Activated naive CD8-positive, alpha-beta T cell treated with anti-CD3 and anti-CD28 coated beads, Interleukin-2, amount 50 U/mL, for 16 hours (primary cell): ENCODE measurements at regions not wholly inside any gene's neighbourhood (a gene's known extent, or its start where the extent isn't known, plus 50 kb on each side); places are given as distances from the start of the nearest gene placed in this dataset.

ENCODE experiments used
- DNase-seq: peaks from one replicate; pipeline ENCODE4 v3.0.0-alpha.2; 2020; ENCODE audit warnings: low read depth, low spot score

- DNase-seq = no peak
These were observed 126.1 kb downstream of the SEC14L1 start for GRCh38 chr17:77266891-77267341.

- no peak for DNase-seq
These were observed 129.2 kb downstream of the SEC14L1 start for GRCh38 chr17:77269696-77270681.

- DNase-seq = no peak
These were observed 130.6 kb downstream of the SEC14L1 start for GRCh38 chr17:77271411-77271810.

- no peak for DNase-seq
These were observed 132.8 kb downstream of the SEC14L1 start for GRCh38 chr17:77273397-77274085.

- DNase-seq = no peak
These were observed 133.5 kb downstream of the SEC14L1 start for GRCh38 chr17:77274096-77274845.

- DNase-seq = no peak
These were observed 138.9 kb downstream of the SEC14L1 start for GRCh38 chr17:77279448-77280303.

- DNase-seq = no peak
These were observed 139.7 kb downstream of the SEC14L1 start for GRCh38 chr17:77280304-77281121.

GRCh38 chr17:77281122-77281903 is 140.5 kb downstream of the SEC14L1 start:
- DNase-seq = peak; percentile 22

- DNase-seq = no peak
These were observed 141.2 kb downstream of the SEC14L1 start for GRCh38 chr17:77281904-77282367.

GRCh38 chr17:77282524-77283515 is 142.1 kb downstream of the SEC14L1 start:
- no peak for DNase-seq

- no peak for DNase-seq
These were observed 143.4 kb downstream of the SEC14L1 start for GRCh38 chr17:77284023-77284617.

GRCh38 chr17:77285594-77286390 is 145.0 kb downstream of the SEC14L1 start:
- no peak for DNase-seq

GRCh38 chr17:77286391-77286640 is 145.5 kb downstream of the SEC14L1 start:
- DNase-seq = no peak

- DNase-seq = no peak
These were observed 146.1 kb downstream of the SEC14L1 start for GRCh38 chr17:77286641-77287431.

GRCh38 chr17:77287432-77288068 is 146.8 kb downstream of the SEC14L1 start:
- DNase-seq = no peak
